Gastroesophageal sphincter (tissue), 4 donors: ENCODE measurements at regions not wholly inside any gene's neighbourhood (a gene's known extent, or its start where the extent isn't known, plus 50 kb on each side); places are given as distances from the start of the nearest gene placed in this dataset.
A peak's percentile ranks its signal among the peaks of the same experiment; 100 is the strongest.

Experiments
- ATAC-seq: fragments of 150-250 bp; one replicate; pipeline ENCODE4 v1.9.1; 2016; ENCODE audit warnings: mild to moderate bottlenecking, moderate library complexity
- H3K27ac ChIP-seq, 4 donors: fragments of 200-600 bp; sonication (generic) in 3 of 4; 1 replicate in 3 of 4; 2 replicates in 1 of 4; pipeline ENCODE4 v1.5.1; 2016 to 2019
- H3K27me3 ChIP-seq: fragments of 200-600 bp; sonication (generic); one replicate; pipeline ENCODE4 v1.5.1; 2019
- H3K36me3 ChIP-seq, 2 donors: fragments of 200-600 bp; sonication (generic); one replicate each; pipeline ENCODE4 v1.5.1; 2019; ENCODE audit warnings: control low read depth in 1 of 2
- H3K4me1 ChIP-seq, 3 donors: fragments of 200-600 bp; sonication (generic); 1 replicate in 2 of 3; 2 replicates in 1 of 3; pipeline ENCODE4 v1.5.1; 2016 to 2019; ENCODE audit warnings: control low read depth in 2 of 3
- H3K4me3 ChIP-seq, 2 donors: fragments of 200-600 bp; sonication (generic); one replicate each; pipeline ENCODE4 v1.5.1; 2019; ENCODE audit warnings: mild to moderate bottlenecking in 1 of 2, moderate library complexity in 1 of 2
- H3K9me3 ChIP-seq, 3 donors: fragments of 200-600 bp; sonication (generic); one replicate each; pipeline ENCODE4 v1.5.1; 2017 to 2019; ENCODE audit warnings: control low read depth in 2 of 3
- EP300 ChIP-seq: sonication (generic); formaldehyde crosslinking; IDR thresholded peaks from one replicate; pipeline ENCODE4 v1.6.1; 2017; ENCODE audit warnings: antibody characterized with exemption, mild to moderate bottlenecking
- POLR2A ChIP-seq, 2 donors: fragments of 450-650 bp; IDR thresholded peaks; one replicate each; pipeline ENCODE4 v1.6.1; 2017; ENCODE audit warnings: antibody characterized with exemption in 2 of 2, mild to moderate bottlenecking in 2 of 2, moderate library complexity in 1 of 2
- POLR2AphosphoS5 ChIP-seq: sonication (generic); formaldehyde crosslinking; IDR thresholded peaks from one replicate; pipeline ENCODE4 v1.6.1; 2017; ENCODE audit warnings: antibody characterized with exemption
- WGBS, 2 donors: methylation state at CpG; one replicate each; pipeline ENCODE4 v1.1.5; 2018; ENCODE audit warnings: low coverage in 1 of 2; 5-methylcytosine and 5-hydroxymethylcytosine counted together
- TF ChIP-seq, protein P1 (sequence below), 4 experiments: fragments of 200-600 bp in 2 of 4; fragments of 450-650 bp in 2 of 4; sonication (generic) in 1 of 4; IDR thresholded peaks; one replicate each; pipeline ENCODE4 v1.5.1; 2017 to 2019; ENCODE audit warnings: antibody characterized with exemption in 4 of 4, mild to moderate bottlenecking in 2 of 4, moderate library complexity in 2 of 4

DNA sequence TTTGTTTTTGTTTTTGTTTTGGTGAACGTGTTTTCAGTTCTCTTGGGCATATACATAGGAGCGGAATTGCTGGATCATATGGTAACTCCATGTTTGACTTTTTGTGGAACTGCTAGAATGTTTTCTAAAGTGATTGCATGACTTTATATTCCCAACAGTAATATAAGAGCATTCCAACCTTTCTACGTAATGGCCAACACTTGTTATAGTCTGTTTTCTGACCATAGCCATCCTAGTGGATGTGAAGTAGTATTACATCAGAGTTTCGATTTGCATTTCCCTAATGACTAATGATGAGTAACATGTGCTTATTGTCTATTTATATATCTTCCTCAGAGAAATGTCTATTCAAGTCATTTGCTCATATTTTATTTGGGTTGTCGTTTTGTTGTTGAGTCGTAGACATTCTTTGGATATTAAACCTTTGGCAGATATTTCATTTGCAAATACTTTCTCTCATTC, 268.7 kb downstream of the AEBP2 start:
- peaks cover 3 to 24% (median 4%) of the 10 kb centered on the region in 3 donors for H3K4me1 ChIP-seq
- 58 to 64% methylated on average over 6 of the region's 6 CpGs for WGBS, 2 donors
- H3K27ac ChIP-seq: no peak overlapping the region
- H3K4me3 ChIP-seq: no peak overlapping the region
- no peaks in the 10 kb centered on the region for H3K36me3 ChIP-seq
- H3K27me3 ChIP-seq: no peaks in the 10 kb centered on the region
- TF ChIP-seq POLR2A (IDR thresholded peaks at IDR 0.05) (no peak), POLR2AphosphoS5 (no peak), EP300 (no peak)
- TF ChIP-seq, protein P1, sequence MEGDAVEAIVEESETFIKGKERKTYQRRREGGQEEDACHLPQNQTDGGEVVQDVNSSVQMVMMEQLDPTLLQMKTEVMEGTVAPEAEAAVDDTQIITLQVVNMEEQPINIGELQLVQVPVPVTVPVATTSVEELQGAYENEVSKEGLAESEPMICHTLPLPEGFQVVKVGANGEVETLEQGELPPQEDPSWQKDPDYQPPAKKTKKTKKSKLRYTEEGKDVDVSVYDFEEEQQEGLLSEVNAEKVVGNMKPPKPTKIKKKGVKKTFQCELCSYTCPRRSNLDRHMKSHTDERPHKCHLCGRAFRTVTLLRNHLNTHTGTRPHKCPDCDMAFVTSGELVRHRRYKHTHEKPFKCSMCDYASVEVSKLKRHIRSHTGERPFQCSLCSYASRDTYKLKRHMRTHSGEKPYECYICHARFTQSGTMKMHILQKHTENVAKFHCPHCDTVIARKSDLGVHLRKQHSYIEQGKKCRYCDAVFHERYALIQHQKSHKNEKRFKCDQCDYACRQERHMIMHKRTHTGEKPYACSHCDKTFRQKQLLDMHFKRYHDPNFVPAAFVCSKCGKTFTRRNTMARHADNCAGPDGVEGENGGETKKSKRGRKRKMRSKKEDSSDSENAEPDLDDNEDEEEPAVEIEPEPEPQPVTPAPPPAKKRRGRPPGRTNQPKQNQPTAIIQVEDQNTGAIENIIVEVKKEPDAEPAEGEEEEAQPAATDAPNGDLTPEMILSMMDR (IDR thresholded peaks at IDR 0.05): no peak
- no peak for ATAC-seq
- H3K9me3 ChIP-seq: peaks cover 0 to 24% (median 0%) of the 10 kb centered on the region in 3 donors

DNA sequence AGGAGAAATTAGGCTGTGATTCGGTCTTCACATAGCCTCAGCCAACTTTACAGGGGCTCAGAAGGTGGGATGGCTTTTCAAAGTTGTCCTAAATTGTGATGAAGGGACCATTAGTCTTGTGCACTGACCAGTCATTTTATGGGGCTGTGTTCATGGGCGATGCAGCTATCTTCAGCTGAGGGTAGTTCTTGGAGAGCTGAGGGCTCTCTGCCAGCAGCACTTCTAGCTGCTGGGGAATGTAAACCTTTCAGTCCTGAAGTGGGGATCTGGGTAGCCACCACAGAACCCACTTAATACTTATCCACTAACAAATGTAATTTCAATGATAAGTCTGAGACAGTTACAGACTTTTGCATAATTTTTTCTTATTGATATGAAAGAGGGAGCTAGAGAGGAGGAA, 270.6 kb downstream of the AEBP2 start:
- H3K27ac ChIP-seq: peak overlapping the region; percentile 82 to 93 (median 83)
- WGBS, 2 donors: 33 to 40% methylated on average over 1 of the region's 2 CpGs

DNA sequence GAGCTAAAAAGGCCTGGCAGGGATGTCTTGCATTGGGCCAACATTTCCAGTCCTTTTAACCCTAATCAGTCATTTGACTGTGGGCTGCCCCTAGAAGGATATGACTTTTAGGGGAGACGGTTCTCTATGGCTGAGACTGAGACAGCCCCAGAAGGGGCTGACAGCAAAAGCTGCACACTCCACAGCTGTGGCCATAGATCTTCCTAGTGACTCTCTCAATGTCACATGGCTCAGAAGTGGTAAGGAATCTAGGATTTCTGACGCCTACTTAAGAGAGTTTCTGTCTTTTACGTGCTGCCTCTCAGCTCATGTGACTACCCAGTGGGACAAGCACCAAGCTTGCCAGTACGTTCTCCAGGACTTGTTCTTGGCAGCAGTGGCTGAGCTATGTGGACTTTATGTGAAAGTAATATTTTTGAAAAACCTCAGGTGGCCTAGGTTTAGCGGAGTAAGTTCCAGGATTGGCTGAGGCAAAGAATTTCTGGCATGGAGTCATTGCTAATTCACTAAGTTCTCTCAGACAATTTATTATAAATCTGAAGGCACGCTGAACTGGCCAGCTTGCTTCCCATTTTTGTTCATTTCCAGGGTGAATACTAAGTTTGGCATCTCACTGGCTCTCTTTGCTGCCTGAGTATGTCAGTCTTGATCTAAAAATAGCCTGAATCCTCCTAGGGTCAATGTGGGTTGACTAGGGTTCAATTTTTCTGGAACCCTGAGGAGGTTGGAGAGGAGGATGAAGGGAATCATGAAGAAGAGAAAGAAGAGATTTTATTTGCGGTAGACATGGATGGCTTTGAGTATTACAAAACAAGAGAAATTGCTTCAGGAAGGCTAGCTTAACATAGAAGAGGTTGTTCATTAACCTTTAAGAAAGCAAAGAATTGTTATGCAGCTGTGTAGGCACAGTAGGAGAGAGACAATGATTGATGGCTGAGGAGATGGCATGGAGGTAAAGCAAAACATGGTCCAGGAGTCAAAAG, 271.8 kb downstream of the AEBP2 start:
- peak; percentile 96 for ATAC-seq
- H3K4me3 ChIP-seq: no peak overlapping the region
- no peaks in the 10 kb centered on the region for H3K27me3 ChIP-seq
- H3K36me3 ChIP-seq: no peaks in the 10 kb centered on the region
- peaks cover 3 to 24% (median 4%) of the 10 kb centered on the region in 3 donors for H3K4me1 ChIP-seq
- WGBS, 2 donors: 13 to 25% methylated on average over 5 to 6 of the region's 7 CpGs
- peak overlapping the region; percentile 82 to 93 (median 83) for H3K27ac ChIP-seq
- TF ChIP-seq, protein P1 (IDR thresholded peaks at IDR 0.05): no peak
- TF ChIP-seq POLR2AphosphoS5: peak; percentile 89
- H3K9me3 ChIP-seq: peaks cover 0 to 19% (median 0%) of the 10 kb centered on the region in 3 donors

More for the DNA sequence above, 270.6 kb downstream of the AEBP2 start:
- Histone ChIP-seq H3K9me3 (peaks cover 0 to 20% (median 0%) of the 10 kb centered on the region in 3 donors), H3K4me3 (no peak overlapping the region), H3K27me3 (no peaks in the 10 kb centered on the region), H3K4me1 (peaks cover 3 to 24% (median 4%) of the 10 kb centered on the region in 3 donors), H3K36me3 (no peaks in the 10 kb centered on the region)
- ATAC-seq: no peak
- TF ChIP-seq POLR2AphosphoS5: no peak
- TF ChIP-seq EP300: no peak
- TF ChIP-seq, protein P1 (IDR thresholded peaks at IDR 0.05): no peak
- TF ChIP-seq POLR2A (IDR thresholded peaks at IDR 0.05): no peak

DNA sequence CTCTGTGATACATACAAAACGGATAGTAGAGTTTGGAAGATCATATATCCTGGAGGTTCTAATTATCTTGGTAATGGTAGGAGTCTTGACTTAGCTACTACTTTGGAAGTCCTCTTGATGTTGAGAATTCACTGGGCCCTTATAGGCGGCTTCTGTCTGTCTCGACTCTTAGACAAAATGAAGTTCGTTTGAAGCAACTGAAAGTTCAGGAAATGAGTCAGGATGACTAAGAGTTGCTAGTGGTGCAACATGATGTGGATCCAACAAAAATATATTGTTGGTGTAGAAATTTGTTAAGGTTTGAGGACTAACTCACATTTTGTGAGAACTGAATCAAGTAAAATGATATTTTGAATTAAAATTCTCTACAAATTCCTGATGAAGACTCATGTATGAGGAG, 272.7 kb downstream of the AEBP2 start:
- ATAC-seq: no peak
- peaks cover 3 to 24% (median 4%) of the 10 kb centered on the region in 3 donors for H3K4me1 ChIP-seq
- peak overlapping the region; percentile 82 to 93 (median 83) for H3K27ac ChIP-seq
- 68 to 75% methylated on average over 2 to 4 of the region's 4 CpGs for WGBS, 2 donors
- no peaks in the 10 kb centered on the region for H3K36me3 ChIP-seq
- H3K4me3 ChIP-seq: no peak overlapping the region
- TF ChIP-seq EP300: no peak
- no peak for TF ChIP-seq POLR2A (IDR thresholded peaks at IDR 0.05)
- TF ChIP-seq, protein P1 (IDR thresholded peaks at IDR 0.05): no peak
- TF ChIP-seq POLR2AphosphoS5: peak; percentile 31
- H3K27me3 ChIP-seq: no peaks in the 10 kb centered on the region
- peaks cover 0 to 10% (median 0%) of the 10 kb centered on the region in 3 donors for H3K9me3 ChIP-seq
